Activated CD8-positive, alpha-beta memory T cell treated with anti-CD3 and anti-CD28 coated beads, Interleukin-2, amount 50 U/mL, for 48 hours (primary cell): ENCODE measurements at regions not wholly inside any gene's neighbourhood (a gene's known extent, or its start where the extent isn't known, plus 50 kb on each side); places are given as distances from the start of the nearest gene placed in this dataset.

Experiments
- DNase-seq: peaks from one replicate; pipeline ENCODE4 v3.0.0-alpha.2; 2020

DNA sequence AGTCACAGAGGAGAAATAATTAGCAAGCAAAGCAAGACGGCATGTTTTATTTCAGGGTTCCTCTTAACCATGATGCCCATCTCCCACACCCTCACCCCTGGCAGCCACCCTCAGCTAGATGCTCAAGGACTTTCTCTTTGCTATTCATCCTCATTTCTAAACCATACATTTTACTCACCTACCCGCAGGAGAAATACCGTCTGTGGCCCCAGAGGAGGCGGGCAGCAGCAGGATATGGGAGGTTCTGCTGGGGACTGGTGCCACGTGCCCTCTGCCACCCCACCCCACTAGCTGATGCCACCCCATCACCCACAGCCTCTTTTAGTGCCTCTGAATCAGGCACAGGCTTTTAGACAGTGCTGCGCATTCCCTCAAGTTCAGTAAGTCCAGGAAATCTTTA lies 168.7 kb upstream of the ITGB1 start:
- DNase-seq: no peak

- DNase-seq: no peak
Observed at GRCh38 chr10:33125522-33126517, 167.8 kb upstream of the ITGB1 start.

DNA sequence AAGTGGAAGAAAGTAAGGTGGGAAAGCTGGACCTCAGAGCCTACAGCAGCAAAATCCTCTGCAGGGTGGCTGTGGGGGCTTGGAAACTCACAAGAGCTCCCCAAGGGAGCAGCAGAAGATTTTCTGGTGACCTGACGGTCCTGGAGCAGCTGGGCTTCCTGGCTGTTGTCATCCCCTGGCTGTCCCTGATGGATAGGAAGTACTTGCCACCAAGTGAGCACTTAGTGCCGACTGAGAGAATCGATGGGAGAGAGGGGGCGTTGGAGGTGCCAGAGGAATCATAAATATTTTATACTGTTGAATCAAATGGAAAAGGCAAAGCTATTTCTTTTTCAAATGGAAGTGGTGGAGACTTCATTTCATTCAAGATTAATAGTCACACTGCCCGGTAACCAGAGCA lies 167.1 kb upstream of the ITGB1 start:
- DNase-seq: no peak

DNA sequence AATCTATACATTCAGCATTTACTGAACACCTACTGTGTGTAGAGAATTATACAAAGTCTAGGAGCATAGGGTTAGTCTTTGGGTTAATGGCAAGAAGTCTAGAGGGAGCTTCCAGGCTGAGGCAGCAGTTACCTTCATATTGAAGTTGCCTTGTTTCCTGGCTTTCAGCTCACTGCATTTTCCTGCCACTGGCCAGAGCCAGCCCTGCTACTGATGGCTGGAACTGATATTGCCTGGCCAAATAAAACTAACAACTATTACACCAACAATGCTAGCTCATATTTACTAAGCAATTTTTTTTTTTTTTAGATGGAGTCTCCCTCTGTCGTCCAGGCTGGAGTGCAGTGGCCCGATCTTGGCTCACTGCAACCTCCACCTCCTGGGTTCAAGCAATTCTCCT lies 165.7 kb upstream of the ITGB1 start:
- no peak for DNase-seq

DNA sequence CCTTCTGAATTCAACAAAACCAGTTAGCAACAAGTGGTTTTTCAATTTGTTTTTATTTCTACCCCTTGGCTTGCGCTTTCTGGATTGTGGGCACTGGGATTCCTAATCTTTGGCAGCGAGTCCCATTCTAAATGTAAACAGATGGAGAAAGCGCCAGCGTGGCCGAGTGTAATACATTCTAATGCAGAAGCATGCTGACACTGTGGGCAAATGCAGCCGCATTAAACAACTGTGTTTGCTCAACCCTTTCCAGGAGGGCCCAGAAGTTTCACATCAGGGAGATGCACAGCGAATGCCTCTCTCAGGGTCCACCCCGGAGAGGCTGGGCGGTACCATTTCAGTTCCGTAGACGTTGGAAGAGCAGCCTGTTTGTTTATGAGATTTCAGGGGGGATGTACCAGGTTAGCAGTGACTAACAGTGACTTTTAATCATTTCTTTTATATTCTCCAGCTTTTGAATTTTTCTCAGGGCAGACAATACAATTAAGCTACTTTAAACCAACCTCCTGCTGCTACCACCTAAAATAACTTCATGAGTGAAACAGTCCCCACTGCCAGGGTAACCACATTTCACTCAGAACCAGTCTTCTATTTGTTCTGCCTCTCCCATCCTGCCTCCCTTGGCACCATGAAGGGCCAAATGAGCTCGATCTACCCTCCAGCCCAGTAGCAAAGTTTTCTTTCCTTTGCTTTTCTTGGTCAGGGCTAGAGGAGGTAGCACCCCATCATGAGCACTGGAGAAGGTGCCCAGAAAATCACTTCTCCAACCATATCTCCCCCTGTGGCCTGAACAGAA lies 164.2 kb upstream of the ITGB1 start:
- no peak for DNase-seq

DNA sequence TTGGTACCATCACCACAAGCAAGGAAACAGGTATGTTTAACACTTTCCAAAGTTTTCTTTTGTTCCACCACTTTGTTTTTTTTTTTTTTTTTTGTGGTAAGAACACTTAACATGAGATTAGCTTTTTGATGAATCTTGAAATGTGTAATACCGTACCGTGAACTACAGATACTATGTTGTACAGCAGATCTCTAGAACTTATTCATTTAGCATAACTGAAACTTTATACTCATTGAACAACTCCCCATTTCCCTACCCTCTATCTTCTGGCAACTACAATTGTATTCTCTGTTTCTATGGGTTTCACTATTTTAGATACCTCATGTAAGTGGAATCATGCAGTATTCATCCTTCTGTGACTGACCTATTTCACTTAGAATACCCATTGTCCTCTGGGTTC lies 162.7 kb upstream of the ITGB1 start:
- DNase-seq: no peak

GRCh38 chr10:33120275-33120674 lies 162.2 kb upstream of the ITGB1 start:
- DNase-seq: no peak

DNA sequence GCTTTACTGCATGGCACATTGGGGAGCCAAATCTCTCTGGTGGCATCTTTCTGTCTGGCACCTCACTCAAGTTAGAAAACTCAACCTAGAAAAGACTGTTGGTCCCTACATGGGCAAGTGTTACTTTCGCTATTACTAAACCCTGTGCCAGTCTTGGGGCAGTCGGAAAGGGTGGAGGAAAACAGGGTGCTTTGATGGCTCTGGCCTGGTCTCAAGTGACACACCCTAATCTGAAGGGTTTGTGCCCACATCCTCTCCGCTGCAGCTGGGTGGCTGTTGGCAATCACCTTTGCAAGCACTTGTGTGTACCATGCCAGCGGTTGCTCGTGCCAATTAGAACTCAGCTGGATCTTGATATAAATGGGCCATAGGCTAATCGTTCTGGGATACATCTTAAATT lies 159.8 kb upstream of the ITGB1 start:
- no peak for DNase-seq

DNA sequence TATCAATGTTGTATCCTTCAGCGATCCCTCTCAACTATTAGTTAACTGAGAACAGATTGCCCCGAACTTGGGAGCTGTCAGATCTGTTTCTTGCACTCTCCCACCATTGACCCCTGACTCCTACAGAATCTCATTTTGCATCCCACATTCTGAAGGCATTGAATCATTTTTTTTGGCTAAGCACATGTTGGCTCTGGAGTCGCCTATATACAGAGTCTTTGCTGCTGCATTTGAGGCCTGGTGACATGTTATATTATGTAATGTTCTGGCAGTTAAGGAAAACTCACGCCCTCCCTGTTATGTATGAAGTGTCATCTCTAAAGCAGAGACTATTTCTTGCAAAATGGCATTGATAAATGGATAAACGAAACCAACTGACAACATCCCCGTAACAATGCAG lies 159.2 kb upstream of the ITGB1 start:
- no peak for DNase-seq

DNA sequence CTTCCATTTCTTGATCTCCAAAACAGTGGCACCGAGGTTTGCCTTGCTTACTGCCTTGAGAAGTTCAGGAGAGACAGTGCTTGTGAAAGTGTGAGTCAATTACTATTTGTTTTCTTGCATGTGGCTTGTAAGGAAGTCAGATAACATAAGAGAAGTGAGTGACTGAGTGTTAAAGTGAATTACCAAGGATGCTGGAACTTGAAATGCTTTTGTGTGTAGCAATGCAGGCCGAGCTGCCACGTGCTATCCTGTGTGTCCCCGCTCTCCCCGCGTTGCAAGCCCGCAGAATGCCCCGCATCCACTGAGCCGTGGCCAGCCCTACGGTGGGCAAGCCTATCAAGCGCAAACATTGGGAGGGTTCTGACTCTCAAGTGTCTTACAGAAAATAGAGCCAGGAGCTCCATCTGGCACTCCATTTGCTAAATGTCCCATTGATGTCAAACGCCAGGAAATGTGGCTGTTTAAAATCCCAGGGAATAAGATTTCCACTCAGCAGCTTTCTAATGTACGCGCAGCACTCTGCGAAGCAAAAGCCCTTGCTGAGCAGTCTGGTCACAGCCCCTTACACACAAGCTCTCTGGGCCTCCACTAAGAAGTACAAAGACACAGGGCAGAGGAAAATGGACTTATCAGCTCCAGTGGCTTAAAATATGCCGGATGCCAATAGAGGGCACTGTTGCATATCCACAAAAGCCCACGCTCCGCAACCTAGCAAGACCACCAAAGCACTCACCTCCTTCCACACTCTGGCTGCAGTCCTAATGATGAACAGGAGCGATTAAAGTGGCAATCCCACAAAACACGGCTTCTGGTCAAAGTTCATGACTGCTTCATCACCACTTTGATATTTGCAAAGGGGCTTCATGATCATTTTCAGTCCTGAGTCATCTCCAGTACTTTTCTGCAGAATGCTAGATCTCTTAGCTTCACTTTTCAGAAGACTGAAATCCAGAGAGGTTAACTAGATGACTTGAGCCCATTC lies 158.0 kb upstream of the ITGB1 start:
- no peak for DNase-seq

DNA sequence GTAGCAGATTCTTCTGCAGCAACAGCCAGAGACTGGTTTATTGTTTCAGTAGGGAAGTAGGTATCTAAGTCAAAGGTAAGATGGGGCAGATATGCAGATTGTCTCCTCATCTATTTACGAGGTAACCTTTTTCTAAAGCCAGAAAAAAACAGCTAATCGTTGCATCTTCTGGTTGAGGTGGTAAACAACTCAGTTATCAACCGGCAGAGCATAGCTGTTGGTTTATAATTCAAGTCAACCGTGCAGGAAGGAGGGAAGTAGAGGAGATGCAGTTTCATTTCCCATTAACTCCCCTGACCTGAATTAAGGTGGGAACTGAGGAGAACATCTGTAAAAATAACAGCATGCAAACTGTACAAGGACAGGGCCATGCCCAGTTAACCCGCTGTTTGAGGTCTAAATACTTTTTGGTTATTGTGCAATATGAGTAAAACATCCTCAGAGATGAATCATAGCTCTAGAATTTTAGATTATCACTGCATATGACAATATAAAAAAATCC lies 156.5 kb upstream of the ITGB1 start:
- no peak for DNase-seq

DNA sequence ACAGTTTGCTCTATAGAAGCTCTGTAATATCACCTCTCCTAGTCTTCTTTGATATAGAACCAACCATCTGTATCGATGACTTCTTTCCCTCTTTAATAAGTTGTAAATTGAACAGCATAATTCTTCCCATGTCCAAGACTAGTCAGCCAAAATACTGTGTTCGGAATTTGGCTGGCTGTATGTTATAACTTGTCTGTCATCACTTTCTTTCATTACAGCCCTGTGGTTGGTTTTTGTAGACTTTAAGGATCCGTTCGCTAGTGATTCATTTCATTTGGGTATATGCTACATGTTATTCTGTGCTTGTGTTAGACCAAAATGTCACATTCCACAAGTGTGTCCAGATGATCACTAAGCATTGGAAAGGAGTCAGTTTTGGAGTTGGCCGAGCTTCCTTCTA lies 155.4 kb upstream of the ITGB1 start:
- DNase-seq: no peak

DNA sequence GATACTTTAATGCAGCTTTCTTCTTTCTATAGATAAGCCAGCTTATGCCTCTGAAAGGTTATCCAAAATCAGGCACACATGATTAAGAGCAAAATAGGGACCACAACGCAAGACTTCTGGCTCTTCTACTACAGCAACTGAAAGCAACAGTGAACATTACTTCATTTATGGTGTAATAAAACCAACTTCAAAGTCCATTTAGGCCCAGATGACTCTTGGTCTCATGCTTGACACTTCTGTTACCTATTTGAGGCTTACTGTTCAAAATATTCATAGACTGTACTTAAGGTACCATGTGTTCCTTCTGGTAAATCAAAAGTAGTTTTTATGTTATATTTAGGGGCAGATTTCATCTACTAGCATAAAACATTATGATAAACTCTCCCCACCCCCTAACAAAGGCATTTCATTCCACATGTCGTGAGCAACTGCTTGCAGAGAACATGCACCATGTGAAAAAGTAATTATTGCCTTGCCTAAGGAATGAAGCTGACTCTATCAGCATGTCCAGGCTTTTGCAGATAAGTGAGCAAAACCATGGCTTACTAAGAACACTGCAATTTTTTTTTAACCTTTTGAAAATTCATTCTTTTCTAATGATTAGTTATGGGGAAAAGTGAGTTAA lies 154.9 kb upstream of the ITGB1 start:
- DNase-seq: no peak

DNA sequence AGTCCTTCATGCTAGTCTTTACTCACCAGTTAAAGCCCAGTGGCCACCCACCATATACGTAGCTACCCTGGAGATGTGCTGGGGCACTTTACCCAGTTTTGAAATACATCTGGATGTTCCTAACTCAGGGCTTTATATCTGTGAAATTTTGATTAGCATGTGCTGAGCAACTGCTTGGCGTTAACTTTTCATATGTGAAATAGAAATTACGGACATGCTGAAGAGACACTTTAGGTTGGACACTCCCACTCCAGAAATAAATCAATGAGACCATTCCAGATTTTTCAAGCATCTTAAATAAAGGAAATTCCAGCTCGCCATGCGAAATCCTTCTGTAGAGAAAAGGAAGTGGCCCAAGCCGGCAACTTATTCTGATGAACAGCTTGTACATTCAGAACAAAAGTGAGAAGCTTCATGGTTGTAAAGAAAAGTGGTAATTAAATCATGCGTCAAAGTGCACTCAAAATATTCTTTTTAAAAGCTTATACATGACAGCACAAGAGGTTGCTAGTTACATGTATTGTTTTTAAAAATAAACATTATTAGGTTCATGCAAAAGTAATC lies 153.5 kb upstream of the ITGB1 start:
- no peak for DNase-seq

DNA sequence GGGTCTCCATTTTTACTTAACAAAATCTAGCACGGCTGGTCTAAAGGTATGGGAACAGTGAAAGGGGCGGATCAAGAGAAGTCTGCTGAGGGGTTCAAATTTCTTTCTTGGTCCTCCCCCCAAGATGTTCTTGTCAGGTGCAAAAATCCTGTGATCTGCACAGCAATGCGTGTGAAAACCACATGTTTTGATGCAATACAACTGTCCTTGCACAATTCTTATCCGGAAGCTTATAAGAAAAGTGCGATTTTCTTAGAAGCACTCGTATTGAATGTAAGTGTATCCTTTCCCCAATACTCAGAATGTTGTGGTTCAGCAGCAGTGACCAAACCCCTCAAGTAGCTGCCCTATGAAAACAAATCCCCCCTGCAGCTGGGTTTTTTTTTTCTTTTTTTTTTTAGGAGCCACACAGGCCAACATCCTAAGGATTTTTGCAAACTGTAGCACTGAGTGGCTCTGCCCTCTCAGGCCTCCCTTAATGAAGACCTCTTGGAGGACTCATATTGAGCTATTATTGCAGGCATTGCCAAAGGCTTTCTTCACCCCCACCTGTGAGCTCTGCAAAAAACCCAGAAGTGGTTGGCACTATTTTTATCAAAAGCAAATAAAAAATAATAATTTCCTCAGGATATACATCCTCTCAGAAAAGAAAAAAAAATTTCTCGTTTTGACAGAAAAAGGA lies 151.9 kb upstream of the ITGB1 start:
- no peak for DNase-seq

- DNase-seq: no peak
Observed at GRCh38 chr10:33109384-33109783, 151.4 kb upstream of the ITGB1 start.

GRCh38 chr10:33107953-33108352 lies 149.9 kb upstream of the ITGB1 start:
- DNase-seq: no peak

DNA sequence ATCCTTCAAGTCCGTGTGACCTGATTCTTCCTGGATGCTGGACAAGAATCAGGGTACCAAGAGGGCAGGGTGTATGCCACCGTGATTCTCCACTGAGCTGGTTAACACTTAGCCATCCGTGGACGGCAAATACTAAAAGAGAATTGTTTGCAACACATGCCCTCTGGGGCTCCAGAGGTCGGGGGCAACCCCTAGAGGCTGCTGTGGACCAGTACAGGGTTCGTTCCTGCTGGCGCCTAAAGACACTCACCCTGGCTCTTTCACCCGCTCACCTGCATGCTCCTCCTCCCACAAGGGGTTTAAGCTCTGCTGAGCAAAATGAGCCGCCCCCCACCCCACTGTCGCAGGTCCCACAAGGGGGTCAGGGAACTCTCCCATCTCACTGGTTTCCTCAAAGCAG lies 148.7 kb upstream of the ITGB1 start:
- no peak for DNase-seq

- no peak for DNase-seq
Observed at GRCh38 chr10:33103863-33104379, 145.9 kb upstream of the ITGB1 start.

DNA sequence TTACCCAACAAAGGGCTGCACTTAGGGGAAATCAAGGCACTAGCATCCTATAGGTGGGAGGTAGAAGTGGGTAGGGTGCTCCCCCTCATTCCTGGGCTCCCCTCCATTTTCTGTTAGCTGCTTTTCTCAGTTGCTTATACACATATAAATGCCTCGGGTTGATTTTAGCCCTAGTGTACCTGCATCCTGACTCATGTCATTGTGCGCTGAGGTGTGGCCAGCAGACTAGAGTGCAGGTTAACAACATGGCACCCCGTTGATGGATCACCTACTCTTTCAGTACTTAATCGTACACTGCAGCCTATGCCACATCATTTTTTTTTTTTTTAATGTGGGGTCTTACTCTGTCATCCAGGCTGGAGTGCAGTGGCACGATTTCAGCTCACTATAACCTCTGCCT lies 144.0 kb upstream of the ITGB1 start:
- DNase-seq: no peak

DNA sequence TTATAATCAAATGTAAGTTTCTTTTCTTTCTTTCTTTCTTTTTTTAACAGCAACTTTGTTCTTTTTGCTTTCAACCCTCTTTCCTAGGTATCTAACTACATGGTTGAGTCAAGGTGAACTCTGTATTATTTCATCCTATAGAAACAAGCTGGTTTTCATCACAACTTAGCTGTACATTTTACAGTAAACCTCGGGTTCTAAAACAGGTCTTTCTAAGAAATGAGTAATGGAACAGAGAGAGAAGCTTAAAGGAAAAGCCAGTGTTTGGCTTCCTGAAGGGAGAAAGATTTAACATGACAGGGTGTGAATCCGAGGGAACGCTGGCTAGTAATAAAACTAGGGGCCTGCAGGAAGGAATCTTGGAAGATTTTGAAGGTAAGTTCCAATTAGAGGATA lies 143.4 kb upstream of the ITGB1 start:
- DNase-seq: no peak
